GM06990 (cell line): ENCODE measurements at regions not wholly inside any gene's neighbourhood (a gene's known extent, or its start where the extent isn't known, plus 50 kb on each side); places are given as distances from the start of the nearest gene placed in this dataset.

ENCODE experiments used
- DNase-seq: peaks from one replicate; pipeline ENCODE4 v3.0.0-alpha.2; 2011; ENCODE audit not compliant: insufficient read length; ENCODE audit errors: extremely low read depth
- H3K27me3 ChIP-seq: replicated peaks from 2 replicates; pipeline ENCODE4 v1.6.0; 2011; ENCODE audit warnings: low read length; ENCODE audit not compliant: control insufficient read depth, insufficient read depth
- H3K36me3 ChIP-seq: 2 replicates; pipeline ENCODE4 v1.5.1; 2011; ENCODE audit warnings: low read length; ENCODE audit not compliant: control insufficient read depth, insufficient read depth
- H3K4me3 ChIP-seq: replicated peaks from 2 replicates; pipeline ENCODE4 v1.5.1; 2011; ENCODE audit warnings: low read depth, mild to moderate bottlenecking, control low read depth, low read length
- TF ChIP-seq, protein P1 (sequence below): IDR thresholded peaks from 2 replicates; pipeline ENCODE4 v1.5.1; 2011; ENCODE audit warnings: low read length, control low read depth, mild to moderate bottlenecking, inconsistent platforms; ENCODE audit not compliant: insufficient read depth, poor library complexity, severe bottlenecking

- Histone ChIP-seq H3K36me3 (no peaks in the 10 kb centered on the region), H3K4me3 (no peak overlapping the region), H3K27me3 (no peaks in the 10 kb centered on the region; the same call in 1 of the 2 replicates)
- DNase-seq = no peak
- TF ChIP-seq, protein P1, sequence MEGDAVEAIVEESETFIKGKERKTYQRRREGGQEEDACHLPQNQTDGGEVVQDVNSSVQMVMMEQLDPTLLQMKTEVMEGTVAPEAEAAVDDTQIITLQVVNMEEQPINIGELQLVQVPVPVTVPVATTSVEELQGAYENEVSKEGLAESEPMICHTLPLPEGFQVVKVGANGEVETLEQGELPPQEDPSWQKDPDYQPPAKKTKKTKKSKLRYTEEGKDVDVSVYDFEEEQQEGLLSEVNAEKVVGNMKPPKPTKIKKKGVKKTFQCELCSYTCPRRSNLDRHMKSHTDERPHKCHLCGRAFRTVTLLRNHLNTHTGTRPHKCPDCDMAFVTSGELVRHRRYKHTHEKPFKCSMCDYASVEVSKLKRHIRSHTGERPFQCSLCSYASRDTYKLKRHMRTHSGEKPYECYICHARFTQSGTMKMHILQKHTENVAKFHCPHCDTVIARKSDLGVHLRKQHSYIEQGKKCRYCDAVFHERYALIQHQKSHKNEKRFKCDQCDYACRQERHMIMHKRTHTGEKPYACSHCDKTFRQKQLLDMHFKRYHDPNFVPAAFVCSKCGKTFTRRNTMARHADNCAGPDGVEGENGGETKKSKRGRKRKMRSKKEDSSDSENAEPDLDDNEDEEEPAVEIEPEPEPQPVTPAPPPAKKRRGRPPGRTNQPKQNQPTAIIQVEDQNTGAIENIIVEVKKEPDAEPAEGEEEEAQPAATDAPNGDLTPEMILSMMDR = no peak
Measured at GRCh38 chr20:1809611-1810510, 85.3 kb upstream of the SIRPA start.

DNA sequence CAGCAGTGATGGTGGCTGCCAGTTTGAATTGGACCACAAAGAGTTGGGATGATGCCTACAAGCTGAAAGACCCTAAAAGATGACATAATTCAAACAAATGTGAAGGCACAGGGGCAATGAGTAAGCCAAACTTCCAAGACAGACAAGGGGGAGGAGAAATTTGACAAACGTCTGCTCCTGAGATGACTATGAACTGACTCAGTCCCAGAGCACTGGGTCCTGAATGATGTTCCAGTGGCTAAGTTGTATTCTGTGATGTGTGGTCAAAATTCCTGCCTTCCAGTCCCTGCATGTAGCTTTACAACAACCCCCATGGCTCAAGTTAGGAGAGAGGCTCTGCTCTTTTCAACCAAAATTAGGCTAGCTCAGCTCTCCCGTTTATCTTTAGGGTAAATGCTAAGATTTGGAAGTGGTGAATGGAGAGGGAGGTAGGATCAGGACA lies 86.1 kb upstream of the SIRPA start:
- DNase-seq = no peak
- peaks cover 1% of the 10 kb centered on the region; the same call in 1 of the 2 replicates for H3K27me3 ChIP-seq

DNA sequence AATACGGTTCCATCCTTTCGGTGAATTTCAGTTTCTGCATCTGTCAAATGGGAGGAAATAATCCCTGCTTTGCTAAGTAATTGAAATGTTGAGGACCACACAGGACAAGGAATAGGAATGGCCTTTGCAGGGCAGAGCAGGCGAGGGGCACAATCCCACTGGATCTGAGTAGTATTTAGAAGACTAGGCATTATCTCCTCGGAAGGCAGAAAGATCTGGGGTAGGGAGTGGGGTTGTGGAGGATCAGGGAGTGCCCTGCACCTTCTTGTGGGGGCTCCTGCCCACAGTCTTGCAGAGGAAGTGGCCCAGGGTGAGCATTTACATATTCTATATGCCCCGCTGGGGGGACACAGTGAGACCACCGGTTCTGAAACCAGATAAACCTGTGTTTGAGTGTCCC lies 87.1 kb upstream of the SIRPA start:
- no peak for DNase-seq
- TF ChIP-seq, protein P1 = no peak
- H3K36me3 ChIP-seq = no peaks in the 10 kb centered on the region
- H3K27me3 ChIP-seq = peaks cover 1% of the 10 kb centered on the region; the same call in 1 of the 2 replicates
- no peak overlapping the region for H3K4me3 ChIP-seq

More for the DNA sequence above, 86.1 kb upstream of the SIRPA start:
- H3K4me3 ChIP-seq = no peak overlapping the region
- no peaks in the 10 kb centered on the region for H3K36me3 ChIP-seq
- TF ChIP-seq, protein P1 = no peak

DNA sequence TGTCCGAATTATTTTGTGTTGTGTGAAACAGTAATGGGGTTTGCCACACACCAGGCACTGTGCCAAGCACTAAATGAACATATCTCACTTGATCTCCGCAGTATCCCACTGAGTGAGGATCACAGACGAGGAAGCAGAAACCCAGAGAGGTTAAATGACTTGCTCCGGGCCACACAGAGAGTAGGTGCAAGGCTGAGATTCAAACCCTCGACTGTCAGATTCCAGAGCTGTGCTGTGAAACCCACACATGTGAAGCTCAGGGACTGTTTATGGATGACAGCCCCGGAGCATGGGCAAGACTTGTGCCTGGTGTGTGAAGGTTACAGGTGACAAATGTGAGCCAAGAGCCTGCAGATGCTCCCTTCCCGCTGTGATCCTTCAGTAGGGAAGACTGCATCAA lies 87.8 kb upstream of the SIRPA start:
- DNase-seq = no peak
- H3K4me3 ChIP-seq = no peak overlapping the region
- no peaks in the 10 kb centered on the region for H3K36me3 ChIP-seq
- H3K27me3 ChIP-seq = peaks cover 1% of the 10 kb centered on the region; the same call in 1 of the 2 replicates
- TF ChIP-seq, protein P1 = no peak

GRCh38 chr20:1806456-1806855 lies 88.8 kb upstream of the SIRPA start:
- no peak for DNase-seq
- Histone ChIP-seq H3K27me3 (peaks cover 1% of the 10 kb centered on the region; the same call in 1 of the 2 replicates), H3K4me3 (no peak overlapping the region), H3K36me3 (no peaks in the 10 kb centered on the region)
- TF ChIP-seq, protein P1 = no peak

DNA sequence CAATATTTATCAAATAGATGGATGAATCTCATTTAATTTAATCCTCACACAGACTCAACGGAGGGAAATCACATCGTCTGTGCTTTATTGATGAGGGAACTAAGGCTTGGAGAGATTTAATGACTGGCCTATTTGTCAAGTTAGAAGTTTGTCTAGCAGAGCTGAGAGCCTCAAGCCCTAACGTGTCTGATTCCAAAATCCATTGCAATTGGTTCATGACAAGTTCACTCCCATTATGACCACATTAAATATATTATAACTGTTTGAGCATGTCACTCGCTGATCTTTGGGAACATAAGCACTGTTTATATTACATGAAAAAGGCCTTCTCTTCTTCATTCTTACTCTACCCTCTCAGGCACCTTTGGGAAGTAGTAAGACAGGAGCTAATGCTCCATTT lies 89.4 kb upstream of the SIRPA start:
- H3K36me3 ChIP-seq = no peaks in the 10 kb centered on the region
- TF ChIP-seq, protein P1 = no peak
- H3K27me3 ChIP-seq = peaks cover 1% of the 10 kb centered on the region; the same call in 1 of the 2 replicates
- DNase-seq = no peak
- no peak overlapping the region for H3K4me3 ChIP-seq
